GM23248 (cell line): ENCODE measurements at regions not wholly inside any gene's neighbourhood (a gene's known extent, or its start where the extent isn't known, plus 50 kb on each side); places are given as distances from the start of the nearest gene placed in this dataset.

Experiments used
- EZH2 ChIP-seq: fragments of 200-600 bp; sonication (generic); IDR thresholded peaks from 2 replicates; pipeline ENCODE4 v1.6.1; 2018; ENCODE audit warnings: antibody characterized with exemption, mild to moderate bottlenecking; ENCODE audit not compliant: insufficient read depth, poor library complexity, severe bottlenecking
- EZH2phosphoT487 ChIP-seq: fragments of 200-600 bp; sonication (generic); IDR thresholded peaks from 2 replicates; pipeline ENCODE4 v1.6.1; 2018; ENCODE audit warnings: antibody characterized with exemption, moderate library complexity, mild to moderate bottlenecking, low read depth; ENCODE audit not compliant: insufficient read depth

GRCh38 chr15:70442616-70443321 lies 320.6 kb downstream of the UACA start:
- no peak for TF ChIP-seq EZH2
- no peak for TF ChIP-seq EZH2phosphoT487
